Neuronal stem cell (in vitro differentiated cells): ENCODE measurements at regions not wholly inside any gene's neighbourhood (a gene's known extent, or its start where the extent isn't known, plus 50 kb on each side); places are given as distances from the start of the nearest gene placed in this dataset.
A peak's percentile ranks its signal among the peaks of the same experiment; 100 is the strongest.

Source experiments
- DNase-seq: peaks from one replicate; pipeline ENCODE4 v3.0.0-alpha.2; 2013; ENCODE audit warnings: low spot score
- H2AFZ ChIP-seq: one replicate; pipeline ENCODE4 v1.6.1; 2013; ENCODE audit warnings: mild to moderate bottlenecking, low read length, inconsistent platforms
- H2AK5ac ChIP-seq: 2 replicates; pipeline ENCODE4 v1.6.1; 2013; ENCODE audit warnings: low read depth, mild to moderate bottlenecking, inconsistent platforms, low read length, moderate library complexity, mixed read lengths
- H2BK120ac ChIP-seq: 2 replicates; pipeline ENCODE4 v1.6.1; 2013; ENCODE audit warnings: low read depth, mild to moderate bottlenecking, inconsistent platforms, low read length, moderate library complexity, mixed read lengths
- H2BK12ac ChIP-seq: one replicate; pipeline ENCODE4 v1.6.1; 2013; ENCODE audit warnings: low read length, inconsistent platforms
- H2BK15ac ChIP-seq: 2 replicates; pipeline ENCODE4 v1.6.1; 2013; ENCODE audit warnings: mild to moderate bottlenecking, low read length, inconsistent platforms, mixed read lengths
- H2BK5ac ChIP-seq: one replicate; pipeline ENCODE4 v1.6.1; 2013; ENCODE audit warnings: inconsistent platforms, mild to moderate bottlenecking, low read length, moderate library complexity
- H3K14ac ChIP-seq: one replicate; pipeline ENCODE4 v1.6.1; 2013; ENCODE audit warnings: low read length, inconsistent platforms
- H3K18ac ChIP-seq: 2 replicates; pipeline ENCODE4 v1.6.1; 2013; ENCODE audit warnings: low read length, inconsistent platforms
- H3K23ac ChIP-seq: 2 replicates; pipeline ENCODE4 v1.6.1; 2013; ENCODE audit warnings: low read depth, mild to moderate bottlenecking, mixed read lengths, low read length, inconsistent platforms; ENCODE audit not compliant: poor library complexity
- H3K27ac ChIP-seq: replicated peaks from 3 replicates; pipeline ENCODE4 v1.5.1; 2013; ENCODE audit warnings: low read length, inconsistent platforms
- H3K27me3 ChIP-seq, 3 experiments: 2 replicates each; pipeline ENCODE4 v1.6.1; 2013; ENCODE audit warnings: low read length in 3 of 3, mild to moderate bottlenecking in 2 of 3, inconsistent platforms in 1 of 3, low read depth in 1 of 3, mixed read lengths in 1 of 3, moderate library complexity in 1 of 3; ENCODE audit not compliant: control insufficient read depth in 3 of 3, insufficient read depth in 3 of 3
- H3K36me3 ChIP-seq, 2 donors: replicated peaks in 1 of 2; 2 replicates each; pipeline ENCODE4 v1.6.1; 2013; ENCODE audit warnings: low read length in 2 of 2; ENCODE audit not compliant: control insufficient read depth in 2 of 2, insufficient read depth in 2 of 2
- H3K4ac ChIP-seq: 2 replicates; pipeline ENCODE4 v1.6.1; 2013; ENCODE audit warnings: inconsistent platforms, mild to moderate bottlenecking, low read length, moderate library complexity
- H3K4me1 ChIP-seq, 2 donors: 1 replicate in 1 of 2; 2 replicates in 1 of 2; pipeline ENCODE4 v1.6.1; 2013; ENCODE audit warnings: low read length in 2 of 2, low read depth in 1 of 2; ENCODE audit not compliant: control insufficient read depth in 2 of 2, insufficient read depth in 1 of 2
- H3K4me2 ChIP-seq: one replicate; pipeline ENCODE4 v1.6.1; 2013; ENCODE audit warnings: mild to moderate bottlenecking, low read length, inconsistent platforms; ENCODE audit not compliant: insufficient read depth, poor library complexity, severe bottlenecking
- H3K4me3 ChIP-seq, 2 donors: 2 replicates each; pipeline ENCODE4 v1.5.1; 2013; ENCODE audit warnings: low read length in 2 of 2, mild to moderate bottlenecking in 2 of 2, inconsistent platforms in 1 of 2, moderate library complexity in 1 of 2
- H3K79me1 ChIP-seq: one replicate; pipeline ENCODE4 v1.6.1; 2013; ENCODE audit warnings: low read depth, mild to moderate bottlenecking, inconsistent platforms, low read length, moderate library complexity
- H3K9ac ChIP-seq: one replicate; pipeline ENCODE4 v1.6.1; 2013; ENCODE audit warnings: mild to moderate bottlenecking, low read depth, low read length, inconsistent platforms; ENCODE audit not compliant: poor library complexity
- H3K9me3 ChIP-seq, 2 donors: replicated peaks in 1 of 2; 2 replicates each; pipeline versions ENCODE3 to v1.6.1; 2013; ENCODE audit warnings: low read length in 2 of 2, mild to moderate bottlenecking in 2 of 2, inconsistent platforms in 1 of 2, low read depth in 1 of 2, mixed read lengths in 1 of 2, moderate library complexity in 1 of 2; ENCODE audit not compliant: control insufficient read depth in 2 of 2, insufficient read depth in 1 of 2
- H4K8ac ChIP-seq: one replicate; pipeline ENCODE4 v1.6.1; 2013; ENCODE audit warnings: low read depth, mild to moderate bottlenecking, inconsistent platforms, low read length, moderate library complexity
- H4K91ac ChIP-seq: one replicate; pipeline ENCODE4 v1.6.1; 2013; ENCODE audit warnings: low read length, low read depth, mild to moderate bottlenecking, inconsistent platforms; ENCODE audit not compliant: poor library complexity
- WGBS, 2 donors: extraction: QIAGEN DNeasy Blood & Tissue Kit; methylation state at CpG; one replicate each; pipeline ENCODE4 v1.1.7; 2013; ENCODE audit warnings: missing lambda C conversion rate in 2 of 2, mixed read lengths in 1 of 2; ENCODE audit not compliant: insufficient read length in 2 of 2, insufficient replicate concordance in 1 of 2; ENCODE audit errors: extremely low coverage in 2 of 2; 5-methylcytosine and 5-hydroxymethylcytosine counted together

DNA sequence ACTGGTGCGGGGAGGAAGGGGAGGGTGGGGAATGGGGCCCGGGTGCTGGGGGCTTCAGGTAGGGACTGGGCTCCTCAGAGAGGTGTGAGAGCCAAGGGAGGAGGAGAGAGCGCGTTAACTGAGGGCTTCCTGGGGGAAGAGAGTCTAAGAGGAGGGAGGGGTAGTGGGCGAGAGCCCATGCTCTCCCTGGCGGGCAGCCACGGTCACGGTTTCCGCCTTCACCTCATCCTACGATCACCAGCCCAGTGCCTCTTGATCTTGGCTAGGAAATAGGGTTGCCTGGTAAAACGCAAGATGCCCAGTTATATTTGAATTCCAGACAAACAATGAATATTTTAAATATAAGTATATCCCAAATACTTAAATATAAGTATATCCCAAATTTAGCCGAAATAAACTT is 60.8 kb upstream of the GRPEL1 start:
- Histone ChIP-seq H2AK5ac (no peak overlapping the region), H3K36me3 (no peaks in the 10 kb centered on the region), H3K4me2 (no peak overlapping the region), H3K9ac (no peak overlapping the region), H3K4me1 (peaks cover 0 to 10% of the 10 kb centered on the region in 2 donors), H3K27ac (no peak overlapping the region), H4K91ac (no peak overlapping the region), H2BK5ac (no peak overlapping the region), H2BK12ac (no peak overlapping the region), H2BK120ac (no peak overlapping the region), H3K18ac (no peak overlapping the region), H3K4ac (no peak overlapping the region), H4K8ac (no peak overlapping the region), H3K79me1 (no peaks in the 10 kb centered on the region), H2BK15ac (no peak overlapping the region), H3K14ac (no peak overlapping the region), H3K23ac (no peak overlapping the region), H3K4me3 (no peak overlapping the region), H3K9me3 (peaks cover 0 to 12% of the 10 kb centered on the region in 2 donors), H3K27me3 (peaks cover 0 to 12% (median 5%) of the 10 kb centered on the region in 3 experiments), H2AFZ (no peak overlapping the region)
- WGBS, 2 donors = no CpG with 5 or more reads among the region's 12 CpGs
- DNase-seq = no peak

DNA sequence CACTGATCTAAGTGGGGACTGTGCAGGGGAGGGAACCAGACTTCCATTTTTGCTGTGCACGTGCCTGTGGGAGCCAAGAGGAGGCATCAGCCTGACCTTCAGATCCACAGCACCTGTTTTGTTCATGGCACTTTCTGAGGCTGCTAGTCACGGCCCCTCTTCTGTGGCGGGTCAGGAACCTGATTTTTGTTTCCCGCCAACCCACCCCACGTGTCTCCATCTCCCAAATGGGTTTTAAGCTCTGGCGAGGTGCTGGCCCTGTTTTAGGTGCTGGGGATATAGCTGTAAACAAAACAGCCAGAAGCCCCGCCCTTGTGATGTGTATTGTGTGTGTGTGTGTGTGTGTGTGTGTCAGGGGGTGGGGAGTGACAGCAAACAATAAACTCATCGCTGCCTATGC is 60.4 kb upstream of the GRPEL1 start:
- Histone ChIP-seq H3K9me3 (peaks cover 0 to 11% of the 10 kb centered on the region in 2 donors), H3K9ac (no peak overlapping the region), H3K14ac (no peak overlapping the region), H3K4ac (no peak overlapping the region), H2AFZ (no peak overlapping the region), H2BK12ac (no peak overlapping the region), H3K4me1 (peaks cover 0 to 10% of the 10 kb centered on the region in 2 donors), H3K27ac (no peak overlapping the region), H3K4me2 (no peak overlapping the region), H2AK5ac (peak overlapping the region; percentile 74), H3K23ac (no peak overlapping the region), H4K8ac (no peak overlapping the region), H3K79me1 (no peaks in the 10 kb centered on the region), H2BK15ac (no peak overlapping the region), H3K18ac (no peak overlapping the region), H2BK5ac (peak overlapping the region; percentile 72), H3K4me3 (no peak overlapping the region), H2BK120ac (peak overlapping the region; percentile 58), H3K36me3 (no peaks in the 10 kb centered on the region), H3K27me3 (peaks cover 0 to 12% (median 5%) of the 10 kb centered on the region in 3 experiments), H4K91ac (no peak overlapping the region)
- DNase-seq = no peak
- WGBS, 2 donors = no CpG with 5 or more reads among the region's 8 CpGs

DNA sequence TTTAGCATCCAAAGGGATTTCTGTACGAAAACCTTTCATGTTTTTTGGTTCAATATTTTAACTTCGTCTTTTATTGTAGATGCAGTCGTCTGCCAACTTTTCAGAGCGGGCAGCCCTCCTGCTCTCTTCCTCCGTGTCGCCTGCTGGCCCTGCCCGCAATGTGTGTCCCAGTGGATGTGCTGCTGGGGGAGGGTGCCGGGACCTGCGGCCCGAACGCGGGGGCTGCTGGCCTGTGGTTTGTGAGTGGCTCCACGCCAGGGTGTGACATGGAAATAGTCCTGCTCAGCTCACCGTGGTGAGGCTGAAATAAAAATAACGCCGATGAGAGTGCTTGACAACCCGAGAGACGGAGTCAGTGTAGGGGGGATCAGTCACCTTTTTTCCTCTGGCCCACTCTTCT is 59.7 kb upstream of the GRPEL1 start:
- H3K18ac ChIP-seq = no peak overlapping the region
- no peak overlapping the region for H3K23ac ChIP-seq
- H2AK5ac ChIP-seq = peak overlapping the region; percentile 74
- H2BK5ac ChIP-seq = no peak overlapping the region
- no peak overlapping the region for H3K14ac ChIP-seq
- no peak overlapping the region for H2BK12ac ChIP-seq
- DNase-seq = no peak
- peak overlapping the region; percentile 58 for H2BK120ac ChIP-seq
- H3K4me1 ChIP-seq = peaks cover 0 to 10% of the 10 kb centered on the region in 2 donors
- H3K4me2 ChIP-seq = no peak overlapping the region
- no peak overlapping the region for H2AFZ ChIP-seq
- H3K4ac ChIP-seq = no peak overlapping the region
- no peak overlapping the region for H4K8ac ChIP-seq
- H2BK15ac ChIP-seq = no peak overlapping the region
- no peak overlapping the region for H3K9ac ChIP-seq
- H3K79me1 ChIP-seq = no peaks in the 10 kb centered on the region
- no peaks in the 10 kb centered on the region for H3K36me3 ChIP-seq
- H4K91ac ChIP-seq = no peak overlapping the region
- H3K27ac ChIP-seq = no peak overlapping the region
- no CpG with 5 or more reads among the region's 18 CpGs for WGBS, 2 donors
- peaks cover 0 to 7% of the 10 kb centered on the region in 2 donors for H3K9me3 ChIP-seq
- peaks cover 0 to 12% (median 5%) of the 10 kb centered on the region in 3 experiments for H3K27me3 ChIP-seq
- H3K4me3 ChIP-seq = no peak overlapping the region

DNA sequence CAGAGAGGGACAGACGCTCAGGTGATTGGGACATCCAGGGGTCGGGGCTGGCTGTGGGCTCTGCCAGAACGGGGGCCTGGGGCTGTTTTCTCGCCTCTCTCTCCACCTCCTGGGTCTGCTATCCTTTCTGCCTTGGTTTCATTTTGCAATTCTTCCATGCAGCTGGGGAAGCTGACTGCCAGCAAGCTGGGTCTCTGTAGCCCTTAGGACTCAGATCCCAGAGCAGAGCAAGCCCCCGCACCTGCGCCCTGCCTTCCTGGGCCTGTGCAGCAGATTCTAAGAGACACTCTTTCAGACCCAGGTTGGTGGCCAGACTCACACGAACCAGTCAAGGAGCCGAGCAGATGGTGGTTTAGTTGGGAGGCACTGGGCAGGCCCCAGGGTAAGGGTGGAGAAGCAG is 59.1 kb upstream of the GRPEL1 start:
- H2BK12ac ChIP-seq = no peak overlapping the region
- H3K23ac ChIP-seq = no peak overlapping the region
- H3K14ac ChIP-seq = no peak overlapping the region
- no peak overlapping the region for H3K4me3 ChIP-seq
- no peak overlapping the region for H4K91ac ChIP-seq
- no peak overlapping the region for H2AK5ac ChIP-seq
- no peak overlapping the region for H3K4me2 ChIP-seq
- no peak overlapping the region for H3K4ac ChIP-seq
- WGBS, 2 donors = no CpG with 5 or more reads among the region's 8 CpGs
- peaks cover 0 to 7% of the 10 kb centered on the region in 2 donors for H3K9me3 ChIP-seq
- no peak overlapping the region for H3K27ac ChIP-seq
- H2BK5ac ChIP-seq = no peak overlapping the region
- no peak overlapping the region for H2AFZ ChIP-seq
- peak overlapping the region; percentile 38 for H3K18ac ChIP-seq
- H3K79me1 ChIP-seq = no peaks in the 10 kb centered on the region
- H3K27me3 ChIP-seq = peaks cover 0 to 12% (median 5%) of the 10 kb centered on the region in 3 experiments
- H3K9ac ChIP-seq = no peak overlapping the region
- no peak overlapping the region for H2BK120ac ChIP-seq
- H4K8ac ChIP-seq = no peak overlapping the region
- no peaks in the 10 kb centered on the region for H3K36me3 ChIP-seq
- no peak for DNase-seq
- peaks cover 0 to 12% of the 10 kb centered on the region in 2 donors for H3K4me1 ChIP-seq
- no peak overlapping the region for H2BK15ac ChIP-seq
